BE2C (cell line): ENCODE measurements at regions not wholly inside any gene's neighbourhood (a gene's known extent, or its start where the extent isn't known, plus 50 kb on each side); places are given as distances from the start of the nearest gene placed in this dataset.

ENCODE experiments used
- DNase-seq: peaks from one replicate; pipeline ENCODE4 v3.0.0-alpha.2; 2020
- H3K27me3 ChIP-seq: fragments of 250-450 bp; sonication (Bioruptor Pico); 2 replicates; pipeline ENCODE4 v1.5.1; 2020; ENCODE audit warnings: mild to moderate bottlenecking
- H3K36me3 ChIP-seq: fragments of 250-450 bp; sonication (Bioruptor Pico); 2 replicates; pipeline ENCODE4 v1.5.1; 2020; ENCODE audit warnings: mild to moderate bottlenecking
- H3K4me1 ChIP-seq: fragments of 250-450 bp; sonication (Bioruptor Pico); 2 replicates; pipeline ENCODE4 v1.5.1; 2020
- H3K4me3 ChIP-seq: 2 replicates; pipeline ENCODE4 v1.5.1; 2011; ENCODE audit warnings: low read depth, low read length
- H3K9me3 ChIP-seq: fragments of 250-450 bp; sonication (Bioruptor Pico); 2 replicates; pipeline ENCODE4 v1.5.1; 2020
- TF ChIP-seq, protein P1 (sequence below): IDR thresholded peaks from 2 replicates; pipeline ENCODE4 v1.5.1; 2012; ENCODE audit warnings: mild to moderate bottlenecking, low read depth, low read length

- TF ChIP-seq, protein P1, sequence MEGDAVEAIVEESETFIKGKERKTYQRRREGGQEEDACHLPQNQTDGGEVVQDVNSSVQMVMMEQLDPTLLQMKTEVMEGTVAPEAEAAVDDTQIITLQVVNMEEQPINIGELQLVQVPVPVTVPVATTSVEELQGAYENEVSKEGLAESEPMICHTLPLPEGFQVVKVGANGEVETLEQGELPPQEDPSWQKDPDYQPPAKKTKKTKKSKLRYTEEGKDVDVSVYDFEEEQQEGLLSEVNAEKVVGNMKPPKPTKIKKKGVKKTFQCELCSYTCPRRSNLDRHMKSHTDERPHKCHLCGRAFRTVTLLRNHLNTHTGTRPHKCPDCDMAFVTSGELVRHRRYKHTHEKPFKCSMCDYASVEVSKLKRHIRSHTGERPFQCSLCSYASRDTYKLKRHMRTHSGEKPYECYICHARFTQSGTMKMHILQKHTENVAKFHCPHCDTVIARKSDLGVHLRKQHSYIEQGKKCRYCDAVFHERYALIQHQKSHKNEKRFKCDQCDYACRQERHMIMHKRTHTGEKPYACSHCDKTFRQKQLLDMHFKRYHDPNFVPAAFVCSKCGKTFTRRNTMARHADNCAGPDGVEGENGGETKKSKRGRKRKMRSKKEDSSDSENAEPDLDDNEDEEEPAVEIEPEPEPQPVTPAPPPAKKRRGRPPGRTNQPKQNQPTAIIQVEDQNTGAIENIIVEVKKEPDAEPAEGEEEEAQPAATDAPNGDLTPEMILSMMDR: peak; percentile 45; the same call in 1 of the 2 replicates
- H3K27me3 ChIP-seq: no peaks in the 10 kb centered on the region
- no peaks in the 10 kb centered on the region for H3K36me3 ChIP-seq
- H3K4me3 ChIP-seq: no peak overlapping the region
- H3K9me3 ChIP-seq: no peaks in the 10 kb centered on the region
- no peaks in the 10 kb centered on the region for H3K4me1 ChIP-seq
- DNase-seq: peak; percentile 13
Measured at GRCh38 chr20:22248051-22248667, 336.2 kb downstream of the FOXA2 start.

GRCh38 chr20:22245139-22245538 is 339.2 kb downstream of the FOXA2 start:
- no peaks in the 10 kb centered on the region for H3K27me3 ChIP-seq
- H3K4me3 ChIP-seq: no peak overlapping the region
- no peaks in the 10 kb centered on the region for H3K9me3 ChIP-seq
- H3K4me1 ChIP-seq: no peaks in the 10 kb centered on the region
- TF ChIP-seq, protein P1: no peak
- H3K36me3 ChIP-seq: no peaks in the 10 kb centered on the region
- no peak for DNase-seq

DNA sequence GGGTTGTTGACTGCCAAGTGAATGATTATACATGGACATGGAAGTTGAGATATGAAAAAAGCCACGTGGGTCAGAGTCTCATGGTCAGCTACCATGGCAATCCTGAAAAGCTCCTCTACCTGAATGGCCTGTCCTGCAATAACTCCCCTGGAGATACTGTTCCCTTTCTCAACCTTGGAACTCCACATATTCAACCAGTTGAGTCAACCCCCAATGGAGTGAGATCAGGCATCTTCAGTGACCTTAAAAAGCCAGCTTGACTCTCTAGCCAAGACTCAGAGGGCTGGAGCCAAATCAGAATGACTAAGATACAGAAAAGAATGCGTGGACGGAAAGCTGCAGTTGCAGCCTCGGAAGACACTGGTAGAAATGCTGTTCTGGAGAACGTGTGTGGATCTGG is 341.3 kb downstream of the FOXA2 start:
- no peaks in the 10 kb centered on the region for H3K27me3 ChIP-seq
- H3K36me3 ChIP-seq: no peaks in the 10 kb centered on the region

GRCh38 chr20:22241609-22242008 is 342.8 kb downstream of the FOXA2 start:
- Histone ChIP-seq H3K4me1 (no peaks in the 10 kb centered on the region), H3K4me3 (no peak overlapping the region), H3K27me3 (no peaks in the 10 kb centered on the region), H3K9me3 (no peaks in the 10 kb centered on the region), H3K36me3 (no peaks in the 10 kb centered on the region)
- TF ChIP-seq, protein P1: no peak
- no peak for DNase-seq

More for the DNA sequence above, 341.3 kb downstream of the FOXA2 start:
- Histone ChIP-seq H3K9me3 (no peaks in the 10 kb centered on the region), H3K4me1 (no peaks in the 10 kb centered on the region), H3K4me3 (no peak overlapping the region)
- no peak for DNase-seq
- TF ChIP-seq, protein P1: no peak

- no peak overlapping the region for H3K4me3 ChIP-seq
- TF ChIP-seq, protein P1: no peak
- DNase-seq: no peak
- H3K9me3 ChIP-seq: no peaks in the 10 kb centered on the region
- no peaks in the 10 kb centered on the region for H3K4me1 ChIP-seq
- H3K36me3 ChIP-seq: no peaks in the 10 kb centered on the region
- H3K27me3 ChIP-seq: no peaks in the 10 kb centered on the region
Measured at GRCh38 chr20:22232923-22233322, 351.4 kb downstream of the FOXA2 start.

DNA sequence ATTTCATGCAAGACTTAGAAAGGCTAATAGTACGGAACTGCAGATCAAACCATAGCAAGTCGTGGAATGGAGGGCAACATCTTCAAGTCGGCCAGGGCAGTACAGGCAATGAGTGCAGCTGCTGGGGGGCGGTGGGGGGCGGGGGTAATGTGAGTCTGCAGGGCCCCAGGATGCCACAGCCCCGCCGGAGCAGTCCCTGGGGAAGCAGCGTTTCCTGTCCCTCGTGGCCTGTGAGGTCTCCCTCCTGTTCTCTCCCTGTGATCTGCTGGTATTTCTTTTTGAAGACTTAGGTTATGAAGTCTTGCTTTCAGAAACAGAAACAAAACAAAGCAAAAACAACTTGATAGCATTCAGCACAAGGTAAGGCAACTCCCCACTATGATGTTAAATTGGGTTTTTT is 351.9 kb downstream of the FOXA2 start:
- H3K4me3 ChIP-seq: no peak overlapping the region
- H3K27me3 ChIP-seq: no peaks in the 10 kb centered on the region
- H3K9me3 ChIP-seq: no peaks in the 10 kb centered on the region
- TF ChIP-seq, protein P1: no peak
- H3K4me1 ChIP-seq: no peaks in the 10 kb centered on the region
- DNase-seq: no peak
- no peaks in the 10 kb centered on the region for H3K36me3 ChIP-seq
